ENCODE measurements at regions not wholly inside any gene's neighbourhood (a gene's known extent, or its start where the extent isn't known, plus 50 kb on each side); places are given as distances from the start of the nearest gene placed in this dataset.
"Not testable (repeated sequence)": the region's sequence is repeated elsewhere in the genome, so short reads cannot be mapped to it uniquely, and the experiment has no call there.

DNA sequence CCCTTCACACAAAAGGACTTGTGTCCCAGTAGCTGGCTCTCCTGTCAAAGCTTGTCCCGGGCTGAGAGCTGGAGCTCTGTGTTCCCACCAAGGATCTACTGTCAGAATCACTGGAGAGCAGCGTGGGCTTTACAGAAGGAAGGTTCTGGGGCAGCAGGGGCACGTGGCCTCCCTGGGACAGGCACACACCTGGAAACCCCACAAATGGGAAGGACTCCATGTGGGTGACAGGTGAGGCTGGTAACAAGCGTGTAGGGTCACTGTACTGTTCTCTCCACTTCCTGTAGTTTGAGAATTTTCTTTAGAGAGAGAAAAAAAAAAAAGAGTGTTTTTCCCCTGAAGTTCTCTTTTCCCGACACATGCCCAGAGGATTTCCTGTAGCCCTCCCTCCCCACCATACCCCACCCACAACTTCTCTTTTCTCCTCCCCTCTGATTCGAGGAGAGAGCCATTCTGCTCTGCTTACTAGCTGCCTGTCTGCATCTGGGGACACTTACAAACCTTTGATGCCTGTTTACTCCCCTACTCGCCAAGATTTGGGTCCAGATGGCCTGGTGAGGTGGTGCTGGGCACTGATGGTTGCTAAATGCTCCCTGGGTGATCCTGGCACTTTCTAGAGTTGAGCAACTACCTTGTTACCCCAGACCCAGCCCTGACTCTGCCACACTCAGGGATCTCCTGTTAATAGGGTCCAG lies 84.1 kb upstream of the SIRPA start:
- no peak for DNase-seq (ENCODE audit: low read depth)

DNA sequence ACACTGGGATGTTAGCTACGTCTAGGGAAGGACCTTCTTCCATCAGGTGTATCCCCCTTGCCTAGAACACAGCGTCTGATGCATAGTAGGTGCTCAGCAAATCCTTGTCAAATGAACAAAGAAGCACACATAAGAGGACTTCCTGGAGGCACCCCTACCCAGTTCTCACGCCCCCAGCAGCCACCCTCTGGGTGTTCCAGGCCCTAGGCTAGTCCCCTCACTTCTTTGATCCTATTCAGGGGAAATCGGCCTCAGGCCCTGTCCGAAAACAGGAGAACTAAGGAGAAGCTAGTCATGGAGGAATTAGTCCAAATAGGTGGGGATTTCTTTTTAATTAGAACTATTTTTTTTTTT lies 84.7 kb upstream of the SIRPA start:
- no peak for DNase-seq (ENCODE audit: low read depth)

DNA sequence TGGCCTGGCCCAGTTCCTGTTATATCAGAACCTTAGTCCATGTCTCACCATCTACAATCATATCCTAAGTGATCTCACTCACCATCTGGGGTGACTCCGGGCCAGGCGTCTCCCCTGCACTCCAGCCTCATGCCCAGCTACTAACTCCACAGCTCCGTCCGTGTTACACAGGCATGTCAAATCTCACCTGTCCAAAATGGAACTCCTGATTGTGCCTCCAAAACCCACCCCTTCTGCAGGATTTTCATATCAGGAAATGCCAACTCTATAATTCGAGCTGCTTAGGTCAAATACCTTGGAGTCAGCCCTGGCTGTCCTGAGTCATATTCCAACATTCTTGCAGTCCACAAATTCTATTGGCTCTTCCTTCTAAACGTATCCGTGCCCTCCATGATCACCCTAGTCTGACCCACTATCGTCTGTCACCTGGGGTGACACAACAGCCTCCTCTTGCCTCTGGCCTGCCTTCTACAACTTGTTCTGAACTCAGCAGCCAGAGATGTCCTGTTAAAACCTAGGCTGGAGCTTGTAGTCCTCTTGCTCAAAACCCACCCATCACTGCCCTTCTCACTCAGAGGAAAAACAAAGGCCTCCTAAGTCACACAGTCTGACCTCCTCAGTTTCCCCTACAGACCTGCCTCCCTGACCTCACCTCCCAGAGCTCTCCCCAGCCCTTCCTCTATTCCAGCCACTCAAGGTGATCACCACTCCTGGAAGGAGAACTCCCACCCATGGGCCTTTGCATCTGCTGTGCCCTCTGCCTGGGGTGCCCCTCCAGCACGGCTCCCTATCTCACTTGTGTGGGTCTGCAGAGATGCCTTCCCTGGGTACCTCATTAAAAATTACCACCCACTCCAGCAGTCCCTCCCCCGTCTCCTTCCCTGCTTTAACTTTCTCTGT lies 85.3 kb upstream of the SIRPA start:
- no peak for DNase-seq (ENCODE audit: low read depth)

DNA sequence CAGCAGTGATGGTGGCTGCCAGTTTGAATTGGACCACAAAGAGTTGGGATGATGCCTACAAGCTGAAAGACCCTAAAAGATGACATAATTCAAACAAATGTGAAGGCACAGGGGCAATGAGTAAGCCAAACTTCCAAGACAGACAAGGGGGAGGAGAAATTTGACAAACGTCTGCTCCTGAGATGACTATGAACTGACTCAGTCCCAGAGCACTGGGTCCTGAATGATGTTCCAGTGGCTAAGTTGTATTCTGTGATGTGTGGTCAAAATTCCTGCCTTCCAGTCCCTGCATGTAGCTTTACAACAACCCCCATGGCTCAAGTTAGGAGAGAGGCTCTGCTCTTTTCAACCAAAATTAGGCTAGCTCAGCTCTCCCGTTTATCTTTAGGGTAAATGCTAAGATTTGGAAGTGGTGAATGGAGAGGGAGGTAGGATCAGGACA lies 86.1 kb upstream of the SIRPA start:
- DNase-seq (ENCODE audit: low read depth): no peak

DNA sequence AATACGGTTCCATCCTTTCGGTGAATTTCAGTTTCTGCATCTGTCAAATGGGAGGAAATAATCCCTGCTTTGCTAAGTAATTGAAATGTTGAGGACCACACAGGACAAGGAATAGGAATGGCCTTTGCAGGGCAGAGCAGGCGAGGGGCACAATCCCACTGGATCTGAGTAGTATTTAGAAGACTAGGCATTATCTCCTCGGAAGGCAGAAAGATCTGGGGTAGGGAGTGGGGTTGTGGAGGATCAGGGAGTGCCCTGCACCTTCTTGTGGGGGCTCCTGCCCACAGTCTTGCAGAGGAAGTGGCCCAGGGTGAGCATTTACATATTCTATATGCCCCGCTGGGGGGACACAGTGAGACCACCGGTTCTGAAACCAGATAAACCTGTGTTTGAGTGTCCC lies 87.1 kb upstream of the SIRPA start:
- no peak for DNase-seq (ENCODE audit: low read depth)

DNA sequence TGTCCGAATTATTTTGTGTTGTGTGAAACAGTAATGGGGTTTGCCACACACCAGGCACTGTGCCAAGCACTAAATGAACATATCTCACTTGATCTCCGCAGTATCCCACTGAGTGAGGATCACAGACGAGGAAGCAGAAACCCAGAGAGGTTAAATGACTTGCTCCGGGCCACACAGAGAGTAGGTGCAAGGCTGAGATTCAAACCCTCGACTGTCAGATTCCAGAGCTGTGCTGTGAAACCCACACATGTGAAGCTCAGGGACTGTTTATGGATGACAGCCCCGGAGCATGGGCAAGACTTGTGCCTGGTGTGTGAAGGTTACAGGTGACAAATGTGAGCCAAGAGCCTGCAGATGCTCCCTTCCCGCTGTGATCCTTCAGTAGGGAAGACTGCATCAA lies 87.8 kb upstream of the SIRPA start:
- no peak for DNase-seq (ENCODE audit: low read depth)

DNA sequence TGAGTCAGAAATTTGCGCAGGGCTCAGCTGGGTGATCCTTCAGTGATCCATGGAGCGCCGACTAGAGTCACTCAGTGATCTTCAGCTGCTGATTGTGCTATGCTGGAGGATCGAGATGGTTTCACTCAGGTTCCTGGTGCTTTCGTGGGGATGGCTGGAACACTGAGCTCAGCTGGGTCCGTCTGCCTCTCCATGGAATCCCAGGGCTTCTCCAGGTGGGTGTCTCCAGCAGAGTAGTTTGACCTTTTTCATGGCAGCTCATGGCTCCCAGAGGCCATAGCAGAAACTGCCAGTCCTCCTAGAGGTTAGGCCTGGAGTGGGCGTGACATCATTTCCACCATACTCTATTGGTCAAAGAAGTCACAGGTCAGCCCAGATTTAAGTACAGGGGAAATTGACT lies 88.8 kb upstream of the SIRPA start:
- no peak for DNase-seq (ENCODE audit: low read depth)

DNA sequence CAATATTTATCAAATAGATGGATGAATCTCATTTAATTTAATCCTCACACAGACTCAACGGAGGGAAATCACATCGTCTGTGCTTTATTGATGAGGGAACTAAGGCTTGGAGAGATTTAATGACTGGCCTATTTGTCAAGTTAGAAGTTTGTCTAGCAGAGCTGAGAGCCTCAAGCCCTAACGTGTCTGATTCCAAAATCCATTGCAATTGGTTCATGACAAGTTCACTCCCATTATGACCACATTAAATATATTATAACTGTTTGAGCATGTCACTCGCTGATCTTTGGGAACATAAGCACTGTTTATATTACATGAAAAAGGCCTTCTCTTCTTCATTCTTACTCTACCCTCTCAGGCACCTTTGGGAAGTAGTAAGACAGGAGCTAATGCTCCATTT lies 89.4 kb upstream of the SIRPA start:
- no peak for DNase-seq (ENCODE audit: low read depth)

DNA sequence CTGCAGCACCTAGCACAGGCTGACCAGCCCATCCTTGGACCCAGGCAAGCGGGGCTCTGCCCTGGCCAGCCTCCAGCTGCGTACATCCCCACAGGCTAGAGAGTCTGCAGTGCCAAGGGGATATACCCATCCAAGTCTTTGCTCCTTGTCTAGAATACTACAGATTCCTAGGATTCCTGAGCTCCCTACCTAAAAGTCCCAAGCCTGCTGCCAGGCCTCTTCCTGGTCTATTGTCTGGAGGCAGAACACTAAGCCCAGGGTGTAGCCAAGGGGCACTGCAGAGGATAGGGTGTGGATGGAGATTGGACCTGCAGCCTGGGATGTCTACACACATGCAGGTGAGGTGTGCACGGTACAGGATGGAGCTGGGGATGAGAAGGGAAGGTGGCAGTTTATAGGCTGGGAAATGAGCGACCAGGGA lies 90.0 kb upstream of the SIRPA start:
- DNase-seq (ENCODE audit: low read depth): no peak

DNA sequence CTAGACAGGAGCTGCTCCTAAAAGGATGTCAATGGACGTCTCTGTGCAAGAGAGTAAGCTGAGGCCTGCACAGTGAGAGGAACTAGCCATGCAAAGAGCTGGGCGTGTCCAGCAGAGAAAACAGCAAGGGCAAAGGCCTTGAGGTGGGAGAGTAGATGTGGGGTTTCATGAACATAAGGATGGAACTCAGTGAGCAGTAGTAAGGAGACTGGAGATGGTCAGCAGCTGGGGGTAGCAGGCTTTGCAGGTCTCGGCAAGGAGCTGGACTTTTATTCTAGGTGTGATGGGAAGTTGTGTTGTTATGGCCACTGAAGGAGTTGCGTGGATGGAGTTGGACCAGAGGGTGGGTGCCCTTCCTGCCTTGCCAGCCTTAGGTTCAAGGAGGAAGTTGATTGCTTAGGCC lies 90.7 kb upstream of the SIRPA start:
- DNase-seq (ENCODE audit: low read depth): no peak

DNA sequence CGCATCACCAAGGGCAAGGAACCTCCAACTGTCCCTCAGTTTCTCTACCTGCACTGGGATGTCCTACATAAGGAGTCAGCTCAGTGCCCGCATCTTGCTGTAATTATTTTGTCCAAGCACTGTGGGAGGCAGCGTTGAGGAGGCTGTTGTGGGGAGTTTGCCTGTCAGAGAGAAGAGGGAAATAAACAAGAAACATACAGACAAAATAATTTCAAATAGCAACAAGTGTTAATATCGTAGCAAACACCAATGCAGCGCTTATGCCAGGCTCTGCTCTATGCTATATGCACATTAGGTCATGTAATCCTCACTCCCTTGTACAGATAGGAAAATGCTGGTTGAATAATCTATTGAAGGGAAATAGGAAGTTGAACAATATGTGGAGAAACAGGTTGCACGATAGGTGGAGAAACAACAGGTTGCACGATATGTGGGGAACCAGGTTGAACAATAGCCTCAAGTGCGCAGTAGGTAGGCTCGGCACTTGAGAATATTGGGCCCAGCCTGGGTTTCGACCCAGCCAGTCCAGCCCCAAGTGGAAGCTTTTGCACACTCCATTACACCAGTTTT lies 91.2 kb upstream of the SIRPA start:
- DNase-seq (ENCODE audit: low read depth): no peak

DNA sequence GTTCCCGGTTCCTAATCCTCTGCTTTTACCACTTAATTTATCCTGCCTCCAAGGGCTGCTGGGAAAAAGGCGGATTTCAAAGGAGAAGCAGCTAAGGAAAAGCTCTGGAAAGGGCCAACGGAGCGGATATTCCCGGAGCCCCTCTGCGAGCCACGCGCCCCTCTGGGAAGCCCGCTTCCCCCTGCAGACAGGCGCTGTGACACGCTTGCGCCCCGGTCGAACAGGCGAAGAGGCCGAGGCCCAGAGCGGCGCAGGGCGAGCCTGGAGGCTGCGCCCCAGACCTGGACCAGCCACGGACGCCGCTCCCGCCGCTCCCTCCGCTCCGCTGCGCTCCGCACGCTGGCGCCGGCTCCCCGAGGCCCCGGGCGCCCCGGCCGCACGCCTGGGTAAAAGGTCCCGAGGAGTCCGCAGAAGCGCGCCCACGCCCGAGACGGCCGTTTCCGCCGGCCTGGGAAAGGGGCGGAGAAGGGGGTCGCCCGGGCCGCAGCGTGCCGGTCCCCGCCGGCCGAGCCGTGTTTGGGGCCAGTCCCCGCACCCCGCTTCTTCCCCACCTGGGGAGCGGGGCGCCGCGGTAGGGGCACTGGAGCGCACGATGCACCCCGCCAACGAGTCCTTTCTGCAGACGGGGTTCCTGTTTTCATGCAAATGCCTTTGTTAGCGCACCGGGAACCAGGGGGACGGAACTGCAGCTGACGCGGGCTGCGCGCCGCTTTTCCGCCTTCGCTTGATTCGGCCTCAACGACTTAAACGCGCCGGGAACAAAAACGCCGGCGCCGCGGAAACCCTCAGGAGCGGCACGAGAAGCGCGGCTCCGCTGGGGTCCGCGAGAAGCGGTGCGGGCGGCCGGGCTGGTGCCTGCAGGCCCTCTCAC lies 91.9 kb upstream of the SIRPA start:
- DNase-seq (ENCODE audit: low read depth): peak; percentile 16

DNA sequence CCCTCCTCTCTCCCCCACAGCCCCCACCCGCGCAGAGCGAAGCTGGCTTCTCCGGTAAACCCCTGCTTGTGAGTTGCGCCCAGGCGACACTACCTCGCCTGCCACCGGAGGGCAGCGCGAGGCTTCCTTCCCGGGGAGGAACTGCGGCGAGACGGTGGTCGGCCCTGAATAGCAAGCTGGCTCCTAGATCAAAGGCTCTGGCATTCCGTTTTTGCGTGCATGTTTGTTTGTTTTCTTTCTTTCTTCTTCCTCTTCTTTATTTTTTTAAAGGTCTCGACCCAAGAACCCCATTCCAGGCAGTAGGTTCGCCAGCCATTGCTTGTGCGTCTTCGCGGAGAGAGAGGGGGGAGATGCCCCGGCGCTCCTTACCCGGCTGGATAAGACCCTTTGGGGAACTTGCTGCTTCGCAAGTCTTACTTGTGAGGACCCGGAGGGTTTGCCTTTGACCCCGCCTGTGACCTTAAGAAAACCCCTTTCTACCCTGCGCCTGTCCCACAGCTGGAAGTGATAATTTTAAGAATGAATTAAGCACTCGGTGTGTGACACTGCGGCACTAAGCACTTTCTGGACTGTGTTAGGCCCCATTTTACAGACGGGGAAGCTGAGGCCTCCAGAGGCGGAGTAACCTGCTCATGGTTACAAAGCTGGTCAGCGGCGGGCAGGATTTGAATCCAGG lies 92.7 kb upstream of the SIRPA start:
- peak; percentile 9 for DNase-seq (ENCODE audit: low read depth)

DNA sequence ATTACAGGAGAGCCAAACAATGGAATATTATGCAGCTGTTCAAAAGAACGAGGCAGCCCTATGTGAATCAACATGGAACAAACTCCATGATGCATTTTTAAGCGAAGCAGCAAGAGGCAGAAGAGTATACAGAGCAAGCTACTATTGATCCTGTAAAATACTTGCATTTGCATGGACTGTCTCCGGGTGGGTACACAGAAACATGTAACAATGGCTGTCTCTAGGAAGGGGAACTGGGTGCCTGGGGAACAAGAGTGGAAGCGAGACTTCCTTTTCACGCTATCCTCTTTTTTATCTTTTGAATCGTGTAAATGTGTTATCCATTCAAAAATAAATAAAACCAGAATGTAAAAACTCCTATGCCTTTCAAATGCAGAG lies 93.3 kb upstream of the SIRPA start:
- DNase-seq (ENCODE audit: low read depth): no peak

DNA sequence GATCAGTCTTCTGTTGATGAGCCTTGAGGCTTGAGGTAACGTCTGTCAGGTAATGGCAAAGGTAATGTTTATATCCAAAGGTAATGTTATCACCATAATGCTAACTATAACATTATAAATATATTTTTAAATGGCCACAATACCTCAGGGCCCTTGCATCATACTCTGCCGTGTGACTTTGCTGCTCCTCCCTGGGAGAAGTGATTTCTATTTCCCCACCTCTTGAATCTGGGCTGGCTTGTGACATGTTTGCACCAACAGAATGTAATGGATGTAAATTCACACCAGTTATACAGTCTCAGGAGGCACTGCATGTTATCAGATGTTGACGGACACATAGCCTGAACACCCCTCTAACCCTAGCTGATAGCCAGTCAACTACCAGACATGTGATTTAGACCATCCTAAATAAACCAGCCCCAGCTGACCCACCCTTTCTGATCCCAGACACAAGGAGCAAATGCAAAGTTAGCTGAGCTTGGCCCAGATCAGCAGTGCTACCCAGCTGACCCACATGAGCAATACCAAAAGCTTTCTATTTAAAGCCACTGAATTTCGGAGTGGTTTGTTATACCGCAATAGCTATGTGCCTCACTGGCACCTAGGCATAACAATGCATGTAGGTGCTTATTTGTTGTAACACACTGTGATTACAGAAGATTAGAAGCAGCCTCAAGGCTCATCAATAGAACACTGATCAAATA lies 93.8 kb upstream of the SIRPA start:
- DNase-seq (ENCODE audit: low read depth): no peak

DNA sequence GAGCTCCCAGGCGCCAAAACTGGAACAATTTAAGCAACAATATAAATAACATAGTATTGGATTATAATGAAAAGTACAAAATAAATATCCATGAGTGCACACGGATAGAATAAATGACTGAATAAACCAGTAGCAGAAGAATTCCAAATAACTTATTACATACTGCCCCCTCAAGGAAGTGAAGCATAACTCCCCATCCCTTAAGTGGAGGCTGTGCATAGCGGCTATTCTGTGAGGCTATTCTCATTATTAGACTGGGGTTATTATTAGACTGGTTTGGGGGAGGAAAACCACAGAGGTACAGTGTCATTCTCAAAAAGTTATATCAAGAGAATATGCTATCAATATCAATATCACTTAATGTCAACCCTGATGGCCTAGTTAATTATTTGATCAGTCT lies 94.4 kb upstream of the SIRPA start:
- no peak for DNase-seq (ENCODE audit: low read depth)

DNA sequence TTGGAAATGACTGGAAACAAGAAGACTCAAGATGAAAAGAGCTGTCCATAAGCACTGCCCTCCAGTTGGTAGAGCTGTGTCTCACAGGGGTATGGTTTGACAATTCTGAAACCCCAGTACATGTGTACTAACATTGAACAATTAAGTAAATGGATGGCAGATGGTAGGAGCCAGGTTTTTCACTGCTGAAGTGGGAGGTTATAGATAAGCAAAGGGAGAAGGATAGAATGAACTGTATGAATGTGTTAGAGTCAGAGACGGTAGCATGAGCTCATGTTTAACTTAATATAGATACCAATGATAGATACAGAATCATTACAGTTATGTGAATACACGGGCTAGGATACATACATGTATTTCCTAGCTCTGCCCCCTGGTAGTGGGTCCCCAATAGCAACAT lies 95.0 kb upstream of the SIRPA start:
- DNase-seq (ENCODE audit: low read depth): no peak

DNA sequence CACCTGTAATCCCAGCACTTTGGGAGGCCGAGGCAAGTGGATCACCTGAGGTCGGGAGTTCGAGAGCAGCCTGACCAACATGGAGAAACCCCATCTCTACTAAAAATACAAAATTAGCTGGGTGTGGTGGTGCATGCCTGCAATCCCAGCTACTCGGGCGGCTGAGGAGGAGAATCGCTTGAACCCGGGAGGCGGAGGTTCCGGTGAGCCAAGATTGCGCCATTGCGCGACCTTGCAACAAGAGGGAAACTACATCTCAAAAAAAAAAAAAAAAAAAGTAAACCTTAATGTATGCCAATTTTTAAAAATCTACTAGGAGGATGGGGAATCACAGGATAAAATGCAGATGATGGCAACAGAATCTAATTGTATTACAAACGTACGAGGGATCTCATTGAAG lies 95.5 kb upstream of the SIRPA start:
- DNase-seq (ENCODE audit: low read depth): not testable (repeated sequence)

DNA sequence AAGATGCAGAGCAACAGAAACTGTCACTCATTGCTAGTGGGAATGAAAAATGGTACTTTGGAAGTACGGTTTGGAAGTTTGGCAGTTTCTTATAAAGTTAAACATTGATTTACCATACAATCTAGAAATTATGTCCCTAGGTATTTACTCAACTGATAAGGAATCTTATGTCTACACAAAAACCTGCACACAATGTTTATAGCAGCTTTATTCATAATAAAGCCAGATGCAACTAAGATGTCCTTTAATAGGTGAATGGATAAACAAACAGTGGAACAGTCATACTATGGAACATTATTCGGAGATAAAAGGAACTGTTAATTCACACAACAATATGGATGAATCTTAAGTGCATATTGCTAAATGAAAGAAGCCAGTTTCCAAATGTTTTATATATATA lies 96.2 kb upstream of the SIRPA start:
- DNase-seq (ENCODE audit: low read depth): no peak

DNA sequence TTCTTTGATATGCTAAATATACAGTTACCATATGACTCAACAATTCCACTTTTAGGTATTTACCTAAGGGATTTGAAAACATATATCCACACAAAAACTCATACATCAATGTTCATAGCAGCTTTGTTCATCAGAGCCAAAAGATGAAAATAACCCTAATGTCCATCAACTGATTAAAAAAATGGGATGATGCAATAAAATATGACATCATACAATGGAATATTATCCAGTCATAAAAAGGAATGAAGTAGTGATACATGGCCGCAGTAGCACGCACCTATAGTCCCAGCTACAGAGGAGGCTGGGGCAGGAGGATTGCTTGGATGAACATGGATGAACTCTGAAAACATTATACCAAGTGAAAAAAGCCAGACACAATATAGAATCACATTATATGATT lies 101.4 kb upstream of the SIRPA start:
- DNase-seq (ENCODE audit: low read depth): no peak

DNA sequence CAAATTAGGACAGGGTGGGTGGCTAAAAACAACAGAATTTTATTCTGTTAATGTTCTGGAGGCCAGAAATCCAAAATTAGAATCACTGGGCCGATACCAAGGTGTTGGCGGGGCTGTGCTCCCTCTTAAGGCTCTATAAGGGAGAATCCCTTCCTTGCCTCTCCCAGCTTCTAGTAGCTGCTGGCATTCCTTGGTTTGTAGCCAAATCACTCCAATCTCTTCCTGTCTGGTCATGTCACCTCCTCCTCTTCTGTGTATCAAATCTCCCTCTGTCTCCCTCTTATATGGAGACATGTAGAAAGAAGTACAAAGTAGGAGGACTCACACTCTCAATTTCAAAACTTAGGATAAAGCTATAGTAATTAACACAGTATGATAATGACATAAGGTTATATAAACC lies 102.9 kb upstream of the SIRPA start:
- DNase-seq (ENCODE audit: low read depth): no peak

Measured in forelimb muscle (tissue), 1 donor.